ENCODE measurements at regions not wholly inside any gene's neighbourhood (a gene's known extent, or its start where the extent isn't known, plus 50 kb on each side); places are given as distances from the start of the nearest gene placed in this dataset.

GRCh38 chr11:82176945-82177344 is 556.7 kb downstream of the FAM181B start:
- no peaks in the 10 kb centered on the region for H3K9me3 ChIP-seq
- no peaks in the 10 kb centered on the region for H3K4me1 ChIP-seq
- H3K4me3 ChIP-seq, result no peak overlapping the region
- no peaks in the 10 kb centered on the region for H3K36me3 ChIP-seq
- TF ChIP-seq POLR2A (IDR thresholded peaks at IDR 0.05), result no peak
- TF ChIP-seq, protein P1, sequence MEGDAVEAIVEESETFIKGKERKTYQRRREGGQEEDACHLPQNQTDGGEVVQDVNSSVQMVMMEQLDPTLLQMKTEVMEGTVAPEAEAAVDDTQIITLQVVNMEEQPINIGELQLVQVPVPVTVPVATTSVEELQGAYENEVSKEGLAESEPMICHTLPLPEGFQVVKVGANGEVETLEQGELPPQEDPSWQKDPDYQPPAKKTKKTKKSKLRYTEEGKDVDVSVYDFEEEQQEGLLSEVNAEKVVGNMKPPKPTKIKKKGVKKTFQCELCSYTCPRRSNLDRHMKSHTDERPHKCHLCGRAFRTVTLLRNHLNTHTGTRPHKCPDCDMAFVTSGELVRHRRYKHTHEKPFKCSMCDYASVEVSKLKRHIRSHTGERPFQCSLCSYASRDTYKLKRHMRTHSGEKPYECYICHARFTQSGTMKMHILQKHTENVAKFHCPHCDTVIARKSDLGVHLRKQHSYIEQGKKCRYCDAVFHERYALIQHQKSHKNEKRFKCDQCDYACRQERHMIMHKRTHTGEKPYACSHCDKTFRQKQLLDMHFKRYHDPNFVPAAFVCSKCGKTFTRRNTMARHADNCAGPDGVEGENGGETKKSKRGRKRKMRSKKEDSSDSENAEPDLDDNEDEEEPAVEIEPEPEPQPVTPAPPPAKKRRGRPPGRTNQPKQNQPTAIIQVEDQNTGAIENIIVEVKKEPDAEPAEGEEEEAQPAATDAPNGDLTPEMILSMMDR (IDR thresholded peaks at IDR 0.05), result no peak
- no peaks in the 10 kb centered on the region for H3K27me3 ChIP-seq
- H3K27ac ChIP-seq, result no peak overlapping the region
- intact Hi-C loops (cut with DNase I), result no loop called here
- no peak for DNase-seq
- 82 to 91% methylated on average over 2 of the region's 2 CpGs for WGBS, 2 donors

GRCh38 chr11:82176365-82176764 is 557.3 kb downstream of the FAM181B start:
- Histone ChIP-seq H3K36me3 (no peaks in the 10 kb centered on the region), H3K27me3 (no peaks in the 10 kb centered on the region), H3K4me1 (no peaks in the 10 kb centered on the region), H3K4me3 (no peak overlapping the region), H3K9me3 (no peaks in the 10 kb centered on the region), H3K27ac (no peak overlapping the region)
- intact Hi-C loops (cut with DNase I), result no loop called here
- DNase-seq, result no peak
- no peak for TF ChIP-seq POLR2A (IDR thresholded peaks at IDR 0.05)
- TF ChIP-seq, protein P1 (IDR thresholded peaks at IDR 0.05), result no peak
- WGBS, 2 donors, result 57 to 66% methylated on average over 2 of the region's 2 CpGs

GRCh38 chr11:82174610-82175009 is 559.1 kb downstream of the FAM181B start:
- Histone ChIP-seq H3K27me3 (no peaks in the 10 kb centered on the region), H3K4me3 (no peak overlapping the region), H3K9me3 (no peaks in the 10 kb centered on the region), H3K27ac (no peak overlapping the region), H3K4me1 (no peaks in the 10 kb centered on the region), H3K36me3 (no peaks in the 10 kb centered on the region)
- DNase-seq, result no peak
- intact Hi-C loops (cut with DNase I), result no loop called here
- no peak for TF ChIP-seq POLR2A (IDR thresholded peaks at IDR 0.05)
- TF ChIP-seq, protein P1 (IDR thresholded peaks at IDR 0.05), result no peak
- WGBS, 2 donors, result 80 to 92% methylated on average over 2 of the region's 2 CpGs

GRCh38 chr11:82146789-82147188 is 586.9 kb downstream of the FAM181B start:
- Histone ChIP-seq H3K4me3 (no peak overlapping the region), H3K27ac (no peak overlapping the region), H3K27me3 (no peaks in the 10 kb centered on the region), H3K4me1 (no peaks in the 10 kb centered on the region), H3K36me3 (no peaks in the 10 kb centered on the region), H3K9me3 (no peaks in the 10 kb centered on the region)
- TF ChIP-seq, protein P1 (IDR thresholded peaks at IDR 0.05), result no peak
- no peak for TF ChIP-seq POLR2A (IDR thresholded peaks at IDR 0.05)
- intact Hi-C loops (cut with DNase I), result no loop called here
- DNase-seq, result no peak
- 38 to 52% methylated on average over 2 of the region's 2 CpGs for WGBS, 2 donors

- intact Hi-C loops (cut with DNase I), result no loop called here
- H3K9me3 ChIP-seq, result no peaks in the 10 kb centered on the region
Measured at GRCh38 chr11:82118946-82119345, 614.7 kb downstream of the FAM181B start.

More at GRCh38 chr11:82118946-82119345, 614.7 kb downstream of the FAM181B start:
- no peaks in the 10 kb centered on the region for H3K27me3 ChIP-seq
- no peak for DNase-seq
- H3K36me3 ChIP-seq, result no peaks in the 10 kb centered on the region
- no peak overlapping the region for H3K27ac ChIP-seq
- no peaks in the 10 kb centered on the region for H3K4me1 ChIP-seq
- no peak for TF ChIP-seq POLR2A (IDR thresholded peaks at IDR 0.05)
- TF ChIP-seq, protein P1 (IDR thresholded peaks at IDR 0.05), result no peak
- no peak overlapping the region for H3K4me3 ChIP-seq
- 57 to 75% methylated on average over 5 of the region's 5 CpGs for WGBS, 2 donors
